ENCODE measurements at regions not wholly inside any gene's neighbourhood (a gene's known extent, or its start where the extent isn't known, plus 50 kb on each side); places are given as distances from the start of the nearest gene placed in this dataset.

DNA sequence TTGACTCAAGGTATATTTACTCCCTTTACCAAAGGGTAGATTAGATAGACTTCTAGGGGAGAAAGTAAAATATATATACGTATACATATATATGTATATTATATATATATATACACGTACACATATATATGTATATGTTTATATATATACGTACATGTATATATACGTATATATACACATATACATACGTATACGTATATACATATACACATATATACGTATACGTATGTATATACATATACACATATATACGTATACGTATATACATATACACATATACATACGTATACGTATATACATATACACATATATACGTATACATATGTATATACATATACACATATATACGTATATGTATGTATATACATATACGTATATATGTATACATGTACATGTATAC is 430.5 kb upstream of the ANO3 start:
- no peaks in the 10 kb centered on the region for H3K36me3 ChIP-seq (ENCODE audit: insufficient read depth)
- H3K27me3 ChIP-seq (ENCODE audit: insufficient read depth, low read depth): no peaks in the 10 kb centered on the region
- H3K79me2 ChIP-seq (ENCODE audit: insufficient read depth, low read depth): no peaks in the 10 kb centered on the region
- H2AFZ ChIP-seq (ENCODE audit: low read depth): no peak overlapping the region
- H3K9ac ChIP-seq: no peak overlapping the region
- H4K20me1 ChIP-seq (ENCODE audit: insufficient read depth): no peaks in the 10 kb centered on the region
- no peak overlapping the region for H3K4me2 ChIP-seq
- no peaks in the 10 kb centered on the region for H3K4me1 ChIP-seq (ENCODE audit: low read depth, poor library complexity, severe bottlenecking)
- H3K27ac ChIP-seq: no peak overlapping the region
- TF ChIP-seq, protein P1, sequence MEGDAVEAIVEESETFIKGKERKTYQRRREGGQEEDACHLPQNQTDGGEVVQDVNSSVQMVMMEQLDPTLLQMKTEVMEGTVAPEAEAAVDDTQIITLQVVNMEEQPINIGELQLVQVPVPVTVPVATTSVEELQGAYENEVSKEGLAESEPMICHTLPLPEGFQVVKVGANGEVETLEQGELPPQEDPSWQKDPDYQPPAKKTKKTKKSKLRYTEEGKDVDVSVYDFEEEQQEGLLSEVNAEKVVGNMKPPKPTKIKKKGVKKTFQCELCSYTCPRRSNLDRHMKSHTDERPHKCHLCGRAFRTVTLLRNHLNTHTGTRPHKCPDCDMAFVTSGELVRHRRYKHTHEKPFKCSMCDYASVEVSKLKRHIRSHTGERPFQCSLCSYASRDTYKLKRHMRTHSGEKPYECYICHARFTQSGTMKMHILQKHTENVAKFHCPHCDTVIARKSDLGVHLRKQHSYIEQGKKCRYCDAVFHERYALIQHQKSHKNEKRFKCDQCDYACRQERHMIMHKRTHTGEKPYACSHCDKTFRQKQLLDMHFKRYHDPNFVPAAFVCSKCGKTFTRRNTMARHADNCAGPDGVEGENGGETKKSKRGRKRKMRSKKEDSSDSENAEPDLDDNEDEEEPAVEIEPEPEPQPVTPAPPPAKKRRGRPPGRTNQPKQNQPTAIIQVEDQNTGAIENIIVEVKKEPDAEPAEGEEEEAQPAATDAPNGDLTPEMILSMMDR (conservative IDR thresholded peaks at IDR 0.05; ENCODE audit: low read depth, low read length): no peak
- H3K4me3 ChIP-seq (IDR thresholded peaks at IDR 0.05; ENCODE audit: insufficient read depth, low read depth, low read length): no peak overlapping the region

- Histone ChIP-seq H3K79me2 (ENCODE audit: insufficient read depth, low read depth) (no peaks in the 10 kb centered on the region), H2AFZ (ENCODE audit: low read depth) (no peak overlapping the region), H3K9ac (no peak overlapping the region), H3K4me3 (IDR thresholded peaks at IDR 0.05; ENCODE audit: insufficient read depth, low read depth, low read length) (no peak overlapping the region), H3K36me3 (ENCODE audit: insufficient read depth) (no peaks in the 10 kb centered on the region), H3K27me3 (ENCODE audit: insufficient read depth, low read depth) (no peaks in the 10 kb centered on the region), H3K27ac (no peak overlapping the region), H3K4me2 (no peak overlapping the region), H4K20me1 (ENCODE audit: insufficient read depth) (no peaks in the 10 kb centered on the region), H3K4me1 (ENCODE audit: low read depth, poor library complexity, severe bottlenecking) (no peaks in the 10 kb centered on the region)
- TF ChIP-seq, protein P1 (conservative IDR thresholded peaks at IDR 0.05; ENCODE audit: low read depth, low read length): no peak
Observed at GRCh38 chr11:25902476-25902875, 429.5 kb upstream of the ANO3 start.

DNA sequence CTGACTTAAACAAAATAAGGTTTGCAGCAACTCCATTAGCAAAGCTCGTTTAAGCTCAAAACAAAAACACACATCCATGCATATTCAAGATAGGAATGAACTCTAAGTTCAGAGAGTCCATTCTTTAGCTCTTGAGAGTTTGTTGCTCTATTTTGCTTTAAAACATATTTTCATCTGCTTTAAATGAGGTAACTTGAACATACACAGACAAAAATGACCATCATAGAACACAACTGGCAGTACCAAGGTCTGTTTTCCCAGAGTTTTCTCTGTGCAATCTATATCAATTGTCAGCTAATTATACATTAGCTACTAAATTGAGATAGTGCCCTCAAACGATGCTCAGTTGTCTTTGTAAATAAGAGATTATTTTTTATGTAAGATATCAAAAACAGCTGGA is 423.2 kb upstream of the ANO3 start:
- no peaks in the 10 kb centered on the region for H3K36me3 ChIP-seq (ENCODE audit: insufficient read depth)
- no peaks in the 10 kb centered on the region for H4K20me1 ChIP-seq (ENCODE audit: insufficient read depth)
- H3K4me1 ChIP-seq (ENCODE audit: low read depth, poor library complexity, severe bottlenecking): no peaks in the 10 kb centered on the region
- H3K27ac ChIP-seq: no peak overlapping the region
- H3K4me3 ChIP-seq (IDR thresholded peaks at IDR 0.05; ENCODE audit: insufficient read depth, low read depth, low read length): no peak overlapping the region
- no peak overlapping the region for H3K9ac ChIP-seq
- no peak overlapping the region for H2AFZ ChIP-seq (ENCODE audit: low read depth)
- H3K4me2 ChIP-seq: no peak overlapping the region
- no peaks in the 10 kb centered on the region for H3K27me3 ChIP-seq (ENCODE audit: insufficient read depth, low read depth)
- TF ChIP-seq, protein P1 (conservative IDR thresholded peaks at IDR 0.05; ENCODE audit: low read depth, low read length): no peak
- no peaks in the 10 kb centered on the region for H3K79me2 ChIP-seq (ENCODE audit: insufficient read depth, low read depth)

DNA sequence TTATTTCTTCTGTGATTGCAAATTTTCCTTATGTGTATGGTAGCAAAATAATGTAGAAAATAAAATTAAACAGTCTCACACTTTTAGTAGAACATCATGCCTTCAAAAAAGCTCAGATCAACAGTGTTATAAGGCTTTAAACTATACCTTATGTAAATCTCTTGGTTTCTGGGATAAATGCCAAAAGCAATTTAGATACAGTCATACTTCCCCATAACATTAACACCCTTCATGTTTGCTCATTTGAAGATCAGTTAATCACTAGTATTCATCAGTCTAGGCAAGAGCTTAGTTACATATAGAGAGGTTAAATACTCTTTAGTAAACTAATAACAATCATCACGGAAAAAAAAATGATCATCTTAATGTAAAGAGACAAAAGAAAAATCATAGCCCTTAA is 421.8 kb upstream of the ANO3 start:
- no peak overlapping the region for H3K4me2 ChIP-seq
- no peaks in the 10 kb centered on the region for H3K27me3 ChIP-seq (ENCODE audit: insufficient read depth, low read depth)
- H3K36me3 ChIP-seq (ENCODE audit: insufficient read depth): no peaks in the 10 kb centered on the region
- no peaks in the 10 kb centered on the region for H4K20me1 ChIP-seq (ENCODE audit: insufficient read depth)
- TF ChIP-seq, protein P1 (conservative IDR thresholded peaks at IDR 0.05; ENCODE audit: low read depth, low read length): no peak
- H2AFZ ChIP-seq (ENCODE audit: low read depth): no peak overlapping the region
- no peak overlapping the region for H3K4me3 ChIP-seq (IDR thresholded peaks at IDR 0.05; ENCODE audit: insufficient read depth, low read depth, low read length)
- H3K79me2 ChIP-seq (ENCODE audit: insufficient read depth, low read depth): no peaks in the 10 kb centered on the region
- no peaks in the 10 kb centered on the region for H3K4me1 ChIP-seq (ENCODE audit: low read depth, poor library complexity, severe bottlenecking)
- no peak overlapping the region for H3K27ac ChIP-seq
- no peak overlapping the region for H3K9ac ChIP-seq

DNA sequence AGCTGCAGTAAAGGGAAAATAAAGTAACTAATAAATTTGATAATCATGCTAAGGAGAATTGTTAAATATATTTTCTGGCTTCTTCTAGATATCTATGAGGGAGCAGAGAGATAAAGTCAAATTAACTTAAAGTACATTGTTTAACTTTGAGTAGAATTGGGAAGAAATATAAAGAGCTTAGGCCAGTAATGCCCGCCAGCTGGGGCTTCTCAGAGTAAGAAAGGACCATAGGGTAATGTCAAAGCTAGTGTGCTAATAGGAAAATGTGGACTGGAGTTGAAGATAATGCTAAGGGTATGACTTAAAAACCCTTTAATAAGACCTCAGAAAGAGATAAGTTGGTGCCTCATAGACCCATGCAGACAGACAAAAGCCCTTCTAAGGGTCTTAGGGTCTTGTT is 411.6 kb upstream of the ANO3 start:
- H3K4me2 ChIP-seq: no peak overlapping the region
- H3K4me3 ChIP-seq (IDR thresholded peaks at IDR 0.05; ENCODE audit: insufficient read depth, low read depth, low read length): no peak overlapping the region
- H3K9ac ChIP-seq: no peak overlapping the region
- no peaks in the 10 kb centered on the region for H3K27me3 ChIP-seq (ENCODE audit: insufficient read depth, low read depth)
- no peaks in the 10 kb centered on the region for H3K36me3 ChIP-seq (ENCODE audit: insufficient read depth)
- no peaks in the 10 kb centered on the region for H3K4me1 ChIP-seq (ENCODE audit: low read depth, poor library complexity, severe bottlenecking)
- TF ChIP-seq, protein P1 (conservative IDR thresholded peaks at IDR 0.05; ENCODE audit: low read depth, low read length): no peak
- no peak overlapping the region for H2AFZ ChIP-seq (ENCODE audit: low read depth)
- no peaks in the 10 kb centered on the region for H4K20me1 ChIP-seq (ENCODE audit: insufficient read depth)
- H3K79me2 ChIP-seq (ENCODE audit: insufficient read depth, low read depth): no peaks in the 10 kb centered on the region
- no peak overlapping the region for H3K27ac ChIP-seq

All from KMS-11 (cell line).